ENCODE measurements at regions not wholly inside any gene's neighbourhood (a gene's known extent, or its start where the extent isn't known, plus 50 kb on each side); places are given as distances from the start of the nearest gene placed in this dataset.

DNA sequence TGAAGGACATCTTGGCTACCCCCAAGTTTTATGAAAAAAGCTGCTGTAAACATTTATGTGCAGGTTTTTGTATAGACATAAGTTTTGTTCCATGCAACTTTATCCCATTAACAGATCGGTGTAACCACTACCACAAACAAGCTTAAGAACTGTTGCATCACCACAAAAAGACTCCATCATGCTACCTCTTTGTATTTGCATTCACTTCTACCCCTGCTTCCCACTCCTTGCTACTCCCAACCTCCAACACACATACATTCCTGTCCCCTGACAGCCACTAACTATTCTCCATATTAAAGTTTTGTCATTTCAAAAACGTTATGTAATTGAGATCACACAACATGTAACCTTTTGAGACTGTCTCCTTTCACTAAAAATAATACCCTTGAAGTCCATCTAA is 57.8 kb upstream of the LHFPL2 start:
- no peak for TF ChIP-seq ETS1 (IDR thresholded peaks at IDR 0.05)
- TF ChIP-seq ZNF114 (CRISPR knock-in tag; IDR thresholded peaks at IDR 0.05) = no peak
- no peak for TF ChIP-seq POLR2AphosphoS5 (IDR thresholded peaks at IDR 0.05; ENCODE audit: low read depth)
- TF ChIP-seq ZNF331 (CRISPR knock-in tag; IDR thresholded peaks at IDR 0.05; ENCODE audit: low read depth) = no peak
- TF ChIP-seq STAT1 (IDR thresholded peaks at IDR 0.05; ENCODE audit: unreplicated experiment) = no peak
- TF ChIP-seq, protein P1, sequence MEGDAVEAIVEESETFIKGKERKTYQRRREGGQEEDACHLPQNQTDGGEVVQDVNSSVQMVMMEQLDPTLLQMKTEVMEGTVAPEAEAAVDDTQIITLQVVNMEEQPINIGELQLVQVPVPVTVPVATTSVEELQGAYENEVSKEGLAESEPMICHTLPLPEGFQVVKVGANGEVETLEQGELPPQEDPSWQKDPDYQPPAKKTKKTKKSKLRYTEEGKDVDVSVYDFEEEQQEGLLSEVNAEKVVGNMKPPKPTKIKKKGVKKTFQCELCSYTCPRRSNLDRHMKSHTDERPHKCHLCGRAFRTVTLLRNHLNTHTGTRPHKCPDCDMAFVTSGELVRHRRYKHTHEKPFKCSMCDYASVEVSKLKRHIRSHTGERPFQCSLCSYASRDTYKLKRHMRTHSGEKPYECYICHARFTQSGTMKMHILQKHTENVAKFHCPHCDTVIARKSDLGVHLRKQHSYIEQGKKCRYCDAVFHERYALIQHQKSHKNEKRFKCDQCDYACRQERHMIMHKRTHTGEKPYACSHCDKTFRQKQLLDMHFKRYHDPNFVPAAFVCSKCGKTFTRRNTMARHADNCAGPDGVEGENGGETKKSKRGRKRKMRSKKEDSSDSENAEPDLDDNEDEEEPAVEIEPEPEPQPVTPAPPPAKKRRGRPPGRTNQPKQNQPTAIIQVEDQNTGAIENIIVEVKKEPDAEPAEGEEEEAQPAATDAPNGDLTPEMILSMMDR (conservative IDR thresholded peaks at IDR 0.05; ENCODE audit: low read depth in 2 of 2) = no peak
- TF ChIP-seq CREB1 (CRISPR knock-in tag; IDR thresholded peaks at IDR 0.05; ENCODE audit: low read depth) = no peak
- TF ChIP-seq EZH2 (IDR thresholded peaks at IDR 0.05; ENCODE audit: low read depth, unreplicated experiment) = no peak
- TF ChIP-seq ZNF462 (CRISPR knock-in tag; IDR thresholded peaks at IDR 0.05) = no peak
- TF ChIP-seq EZH2phosphoT487 (IDR thresholded peaks at IDR 0.05; ENCODE audit: unreplicated experiment) = no peak
- no peak for TF ChIP-seq JUNB (IDR thresholded peaks at IDR 0.05; ENCODE audit: unreplicated experiment)
- TF ChIP-seq, protein P2, sequence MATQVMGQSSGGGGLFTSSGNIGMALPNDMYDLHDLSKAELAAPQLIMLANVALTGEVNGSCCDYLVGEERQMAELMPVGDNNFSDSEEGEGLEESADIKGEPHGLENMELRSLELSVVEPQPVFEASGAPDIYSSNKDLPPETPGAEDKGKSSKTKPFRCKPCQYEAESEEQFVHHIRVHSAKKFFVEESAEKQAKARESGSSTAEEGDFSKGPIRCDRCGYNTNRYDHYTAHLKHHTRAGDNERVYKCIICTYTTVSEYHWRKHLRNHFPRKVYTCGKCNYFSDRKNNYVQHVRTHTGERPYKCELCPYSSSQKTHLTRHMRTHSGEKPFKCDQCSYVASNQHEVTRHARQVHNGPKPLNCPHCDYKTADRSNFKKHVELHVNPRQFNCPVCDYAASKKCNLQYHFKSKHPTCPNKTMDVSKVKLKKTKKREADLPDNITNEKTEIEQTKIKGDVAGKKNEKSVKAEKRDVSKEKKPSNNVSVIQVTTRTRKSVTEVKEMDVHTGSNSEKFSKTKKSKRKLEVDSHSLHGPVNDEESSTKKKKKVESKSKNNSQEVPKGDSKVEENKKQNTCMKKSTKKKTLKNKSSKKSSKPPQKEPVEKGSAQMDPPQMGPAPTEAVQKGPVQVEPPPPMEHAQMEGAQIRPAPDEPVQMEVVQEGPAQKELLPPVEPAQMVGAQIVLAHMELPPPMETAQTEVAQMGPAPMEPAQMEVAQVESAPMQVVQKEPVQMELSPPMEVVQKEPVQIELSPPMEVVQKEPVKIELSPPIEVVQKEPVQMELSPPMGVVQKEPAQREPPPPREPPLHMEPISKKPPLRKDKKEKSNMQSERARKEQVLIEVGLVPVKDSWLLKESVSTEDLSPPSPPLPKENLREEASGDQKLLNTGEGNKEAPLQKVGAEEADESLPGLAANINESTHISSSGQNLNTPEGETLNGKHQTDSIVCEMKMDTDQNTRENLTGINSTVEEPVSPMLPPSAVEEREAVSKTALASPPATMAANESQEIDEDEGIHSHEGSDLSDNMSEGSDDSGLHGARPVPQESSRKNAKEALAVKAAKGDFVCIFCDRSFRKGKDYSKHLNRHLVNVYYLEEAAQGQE (IDR thresholded peaks at IDR 0.05; ENCODE audit: unreplicated experiment) = no peak
- TF ChIP-seq NANOG (IDR thresholded peaks at IDR 0.05; ENCODE audit: borderline replicate concordance) = no peak
- Mint-ChIP-seq H3K4me3 (no peak overlapping the region), H3K36me3 (ENCODE audit: low read depth) (peaks cover 12% of the 10 kb centered on the region), H3K27me3 (ENCODE audit: insufficient read depth, low read depth, poor library complexity) (peaks cover 8% of the 10 kb centered on the region), H3K4me1 (peaks cover 6% of the 10 kb centered on the region), H3K9me3 (peaks cover 27% of the 10 kb centered on the region), H3K27ac (no peak overlapping the region)
- Histone ChIP-seq H3K36me3 (ENCODE audit: insufficient read depth) (no peaks in the 10 kb centered on the region), H3K27ac (ENCODE audit: low read depth) (no peak overlapping the region), H3K4me1 (ENCODE audit: insufficient read depth) (no peaks in the 10 kb centered on the region), H3K4me3 (no peak overlapping the region), H3K27me3 (ENCODE audit: insufficient read depth) (no peaks in the 10 kb centered on the region), H3K9me2 (ENCODE audit: insufficient read depth) (no peaks in the 10 kb centered on the region), H4K20me1 (replicated peaks; ENCODE audit: insufficient read depth) (no peaks in the 10 kb centered on the region), H3K4me2 (no peak overlapping the region), H2AFZ (peak overlapping the region; percentile 15; the same call in 1 of the 2 replicates), H3K79me2 (replicated peaks; ENCODE audit: insufficient read depth) (no peaks in the 10 kb centered on the region), H3F3A (replicated peaks; ENCODE audit: low read depth) (no peaks in the 10 kb centered on the region)
- DNase-seq (ENCODE audit: low spot score) = no peak
- no peak for ATAC-seq

Data from GM23338 (cell line).